ENCODE measurements at regions not wholly inside any gene's neighbourhood (a gene's known extent, or its start where the extent isn't known, plus 50 kb on each side); places are given as distances from the start of the nearest gene placed in this dataset.
"Not testable (repeated sequence)": the region's sequence is repeated elsewhere in the genome, so short reads cannot be mapped to it uniquely, and the experiment has no call there.

DNA sequence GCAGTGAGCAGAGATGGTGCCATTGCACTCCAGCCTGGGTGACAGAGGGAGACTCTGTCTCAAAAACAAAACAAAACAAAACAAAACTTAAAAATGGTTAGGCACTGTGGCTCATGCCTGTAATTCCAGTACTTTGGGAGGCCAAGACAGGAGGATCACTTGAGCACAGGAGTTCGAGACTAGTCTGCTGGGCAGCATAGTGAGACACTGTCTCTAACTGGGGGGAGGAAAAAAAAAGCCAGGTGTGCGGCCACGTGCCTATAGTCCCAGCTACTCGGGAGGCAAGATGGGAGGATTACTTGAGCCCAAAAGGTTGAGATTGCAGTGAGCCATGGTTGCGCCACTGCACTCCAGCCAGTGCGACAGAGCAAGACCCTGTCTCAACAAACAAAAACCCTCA lies 105.5 kb upstream of the TPTE start:
- H3K9me3 Mint-ChIP-seq; H3K36me3 Mint-ChIP-seq (ENCODE audit: low read depth); DNase-seq (ENCODE audit: low spot score); intact Hi-C loops (cut with micrococcal nuclease); H3K4me1 Mint-ChIP-seq (ENCODE audit: low read depth); H3K27me3 Mint-ChIP-seq (ENCODE audit: low read depth); H3K4me3 Mint-ChIP-seq (ENCODE audit: low read depth); H3K27ac Mint-ChIP-seq: not testable (repeated sequence)

DNA sequence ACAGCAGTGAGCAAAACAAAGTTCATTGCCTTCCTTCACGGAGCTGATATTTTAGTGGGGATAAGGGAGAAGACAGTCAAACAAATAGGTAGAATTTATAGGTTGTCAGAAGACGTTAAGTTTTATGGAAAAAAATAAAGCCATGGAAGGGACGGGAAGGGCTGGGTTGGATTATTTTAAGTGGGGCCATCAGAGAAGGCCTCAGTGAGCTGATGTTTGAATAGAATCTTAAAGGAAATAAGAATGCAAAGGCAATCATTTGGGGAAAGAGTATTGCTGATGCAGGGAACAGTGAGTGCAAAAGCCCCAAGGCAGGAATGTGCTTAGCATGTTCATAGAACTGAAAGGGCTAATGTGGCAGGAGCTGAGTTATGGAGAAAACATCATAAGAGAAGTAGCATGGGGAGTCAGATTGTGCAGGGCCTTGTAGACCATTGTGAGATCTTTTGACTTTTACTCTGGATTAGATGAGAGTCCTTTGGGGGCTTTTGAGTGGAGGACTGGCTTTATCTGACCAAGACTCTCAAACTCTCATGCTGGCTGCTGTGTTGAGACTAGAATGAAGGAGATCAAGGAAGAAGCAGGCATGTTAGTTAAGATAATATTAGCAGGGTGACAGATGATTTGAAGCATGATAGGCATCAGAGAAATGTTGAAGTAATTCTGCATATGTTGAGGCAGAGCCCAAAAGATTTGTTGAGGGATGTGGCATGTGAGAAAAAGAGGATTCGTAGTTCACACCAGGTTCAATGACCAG lies 104.5 kb upstream of the TPTE start:
- H3K4me1 Mint-ChIP-seq (ENCODE audit: low read depth); H3K27me3 Mint-ChIP-seq (ENCODE audit: low read depth); intact Hi-C loops (cut with micrococcal nuclease); H3K9me3 Mint-ChIP-seq; H3K4me3 Mint-ChIP-seq (ENCODE audit: low read depth); H3K36me3 Mint-ChIP-seq (ENCODE audit: low read depth); H3K27ac Mint-ChIP-seq; DNase-seq (ENCODE audit: low spot score): not testable (repeated sequence)

- H3K36me3 Mint-ChIP-seq (ENCODE audit: low read depth); H3K27ac Mint-ChIP-seq; DNase-seq (ENCODE audit: low spot score); H3K4me1 Mint-ChIP-seq (ENCODE audit: low read depth); H3K4me3 Mint-ChIP-seq (ENCODE audit: low read depth); H3K9me3 Mint-ChIP-seq; H3K27me3 Mint-ChIP-seq (ENCODE audit: low read depth); intact Hi-C loops (cut with micrococcal nuclease): not testable (repeated sequence)
Observed at GRCh38 chr21:10417551-10418002, 103.8 kb upstream of the TPTE start.

DNA sequence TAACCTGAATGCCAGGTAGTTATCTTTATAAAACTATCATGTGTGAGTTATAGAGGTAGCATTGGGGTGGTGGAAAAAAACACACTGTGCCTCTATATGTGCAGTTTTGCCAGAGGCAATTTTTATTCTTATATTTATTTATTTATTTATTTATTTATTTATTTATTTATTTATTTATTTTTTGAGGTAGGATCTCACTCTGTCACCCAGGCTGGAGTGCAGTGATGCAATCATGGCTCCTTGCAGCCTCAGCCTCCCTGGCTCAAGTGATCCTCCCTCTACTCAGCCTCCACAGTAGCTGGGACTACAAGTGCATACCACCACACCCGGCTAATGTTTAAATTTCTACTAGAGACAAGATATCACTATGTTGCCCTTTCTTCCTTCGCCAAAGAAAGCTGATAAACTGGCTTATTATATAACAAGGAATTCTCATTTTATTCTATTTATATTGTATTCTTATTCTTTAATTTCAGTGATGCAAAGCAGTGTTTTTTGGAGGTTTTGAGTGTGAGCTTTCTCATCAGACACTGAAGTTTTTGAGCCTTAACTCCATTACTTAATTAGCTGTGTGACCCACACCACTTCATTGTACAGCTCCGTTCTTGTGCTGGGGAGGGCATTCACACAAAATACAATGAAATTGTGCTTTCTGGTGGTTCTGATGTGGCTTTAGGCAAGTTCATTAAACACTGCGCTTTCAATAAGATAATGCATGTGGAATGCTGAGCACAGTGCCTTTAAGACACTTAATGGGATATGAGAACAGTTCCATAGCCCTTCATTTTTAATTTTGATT lies 102.9 kb upstream of the TPTE start:
- H3K36me3 Mint-ChIP-seq (ENCODE audit: low read depth); H3K27ac Mint-ChIP-seq; H3K27me3 Mint-ChIP-seq (ENCODE audit: low read depth); H3K4me3 Mint-ChIP-seq (ENCODE audit: low read depth); intact Hi-C loops (cut with micrococcal nuclease); H3K9me3 Mint-ChIP-seq; DNase-seq (ENCODE audit: low spot score); H3K4me1 Mint-ChIP-seq (ENCODE audit: low read depth): not testable (repeated sequence)

DNA sequence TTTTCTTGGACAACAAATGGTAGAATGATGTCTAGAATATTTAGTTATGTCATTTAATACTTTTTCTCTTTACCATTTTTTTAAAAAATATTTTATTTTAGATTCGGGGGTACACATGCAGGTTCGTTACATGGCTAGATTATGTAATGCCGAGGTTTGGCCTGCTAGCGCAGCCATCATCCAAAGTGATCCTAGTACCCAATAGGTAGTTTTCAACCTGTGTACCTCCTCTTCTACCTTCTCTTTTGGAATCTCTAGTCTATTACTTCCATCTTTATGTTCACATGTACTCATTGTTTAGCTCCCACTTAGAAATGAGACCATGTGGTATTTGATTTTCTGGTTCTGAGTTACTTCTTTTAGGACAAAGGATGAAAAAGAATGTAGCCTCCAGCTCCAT lies 100.2 kb upstream of the TPTE start:
- H3K9me3 Mint-ChIP-seq; H3K4me3 Mint-ChIP-seq (ENCODE audit: low read depth); H3K36me3 Mint-ChIP-seq (ENCODE audit: low read depth); H3K4me1 Mint-ChIP-seq (ENCODE audit: low read depth); H3K27me3 Mint-ChIP-seq (ENCODE audit: low read depth); H3K27ac Mint-ChIP-seq; DNase-seq (ENCODE audit: low spot score); intact Hi-C loops (cut with micrococcal nuclease): not testable (repeated sequence)

- H3K4me1 Mint-ChIP-seq (ENCODE audit: low read depth); H3K36me3 Mint-ChIP-seq (ENCODE audit: low read depth); H3K4me3 Mint-ChIP-seq (ENCODE audit: low read depth); intact Hi-C loops (cut with micrococcal nuclease); H3K27me3 Mint-ChIP-seq (ENCODE audit: low read depth); DNase-seq (ENCODE audit: low spot score); H3K9me3 Mint-ChIP-seq; H3K27ac Mint-ChIP-seq: not testable (repeated sequence)
Observed at GRCh38 chr21:10421601-10422000, 99.8 kb upstream of the TPTE start.

- H3K4me1 Mint-ChIP-seq (ENCODE audit: low read depth); H3K36me3 Mint-ChIP-seq (ENCODE audit: low read depth); H3K27me3 Mint-ChIP-seq (ENCODE audit: low read depth); intact Hi-C loops (cut with micrococcal nuclease); H3K4me3 Mint-ChIP-seq (ENCODE audit: low read depth); DNase-seq (ENCODE audit: low spot score); H3K9me3 Mint-ChIP-seq; H3K27ac Mint-ChIP-seq: not testable (repeated sequence)
Observed at GRCh38 chr21:10424097-10424886, 97.1 kb upstream of the TPTE start.

DNA sequence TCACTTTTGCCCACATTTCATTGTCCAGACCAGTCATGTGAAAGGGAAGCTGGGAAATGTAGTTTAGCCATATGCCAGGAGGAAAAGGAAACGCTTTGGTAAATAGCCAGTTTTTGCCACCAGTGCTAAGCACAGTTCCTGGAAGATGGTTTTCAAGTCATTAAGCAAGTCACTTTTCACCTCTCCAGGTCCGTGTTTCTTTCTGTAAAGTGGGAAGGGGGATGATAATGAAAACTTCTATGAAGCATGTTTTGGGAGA lies 96.6 kb upstream of the TPTE start:
- H3K27me3 Mint-ChIP-seq (ENCODE audit: low read depth); H3K4me3 Mint-ChIP-seq (ENCODE audit: low read depth); H3K27ac Mint-ChIP-seq; H3K36me3 Mint-ChIP-seq (ENCODE audit: low read depth); H3K9me3 Mint-ChIP-seq; intact Hi-C loops (cut with micrococcal nuclease); H3K4me1 Mint-ChIP-seq (ENCODE audit: low read depth); DNase-seq (ENCODE audit: low spot score): not testable (repeated sequence)

DNA sequence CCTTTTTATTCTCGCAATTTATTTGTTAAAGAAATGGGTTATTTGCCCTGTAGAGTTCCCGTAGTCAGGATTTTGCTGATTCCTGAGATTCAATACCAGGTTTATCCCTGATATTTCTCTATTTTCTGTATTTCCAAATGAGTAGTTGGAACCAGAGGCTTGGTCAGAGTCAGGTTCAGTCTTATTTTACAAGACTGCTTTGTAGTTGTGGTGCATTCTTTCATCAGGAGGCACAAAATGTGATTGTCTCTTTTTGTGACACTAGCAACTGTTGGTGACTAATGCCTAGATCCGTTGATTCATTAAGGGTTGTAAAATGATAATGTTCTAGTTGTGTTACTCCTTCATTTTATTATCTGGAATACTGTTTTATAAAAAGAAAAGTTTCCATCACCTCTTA lies 95.5 kb upstream of the TPTE start:
- H3K27ac Mint-ChIP-seq, result no peak overlapping the region

GRCh38 chr21:10426812-10427211 lies 94.6 kb upstream of the TPTE start:
- H3K36me3 Mint-ChIP-seq (ENCODE audit: low read depth); H3K4me1 Mint-ChIP-seq (ENCODE audit: low read depth); H3K27ac Mint-ChIP-seq; intact Hi-C loops (cut with micrococcal nuclease); H3K27me3 Mint-ChIP-seq (ENCODE audit: low read depth); H3K4me3 Mint-ChIP-seq (ENCODE audit: low read depth); DNase-seq (ENCODE audit: low spot score); H3K9me3 Mint-ChIP-seq: not testable (repeated sequence)

More for the DNA sequence above, 95.5 kb upstream of the TPTE start:
- Mint-ChIP-seq H3K4me1 (ENCODE audit: low read depth) (no peaks in the 10 kb centered on the region), H3K27me3 (ENCODE audit: low read depth) (no peaks in the 10 kb centered on the region), H3K36me3 (ENCODE audit: low read depth) (no peaks in the 10 kb centered on the region), H3K4me3 (ENCODE audit: low read depth) (no peak overlapping the region), H3K9me3 (no peaks in the 10 kb centered on the region)
- intact Hi-C loops (cut with micrococcal nuclease), result no loop called here
- DNase-seq (ENCODE audit: low spot score), result no peak

DNA sequence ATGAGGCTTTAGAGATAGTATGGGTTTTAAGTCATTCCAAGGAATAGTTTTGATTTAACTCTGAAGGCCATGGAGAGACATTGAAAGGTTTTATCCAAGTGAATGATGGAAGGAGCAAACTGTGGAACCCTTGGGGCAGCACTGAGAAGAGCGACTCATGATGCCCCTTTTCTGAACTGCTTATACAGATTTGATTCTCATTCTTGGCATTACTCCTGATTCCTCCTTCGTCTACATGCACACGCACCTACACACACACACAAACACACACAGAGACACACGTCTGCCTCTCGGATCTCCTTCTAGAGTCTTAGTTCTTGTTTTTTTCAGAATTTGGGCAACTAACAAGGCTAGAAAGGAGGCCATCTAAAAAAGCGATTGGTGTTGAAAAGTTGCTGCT lies 94.1 kb upstream of the TPTE start:
- H3K27me3 Mint-ChIP-seq (ENCODE audit: low read depth); H3K4me1 Mint-ChIP-seq (ENCODE audit: low read depth); H3K27ac Mint-ChIP-seq; H3K9me3 Mint-ChIP-seq; DNase-seq (ENCODE audit: low spot score); H3K36me3 Mint-ChIP-seq (ENCODE audit: low read depth); H3K4me3 Mint-ChIP-seq (ENCODE audit: low read depth); intact Hi-C loops (cut with micrococcal nuclease): not testable (repeated sequence)

DNA sequence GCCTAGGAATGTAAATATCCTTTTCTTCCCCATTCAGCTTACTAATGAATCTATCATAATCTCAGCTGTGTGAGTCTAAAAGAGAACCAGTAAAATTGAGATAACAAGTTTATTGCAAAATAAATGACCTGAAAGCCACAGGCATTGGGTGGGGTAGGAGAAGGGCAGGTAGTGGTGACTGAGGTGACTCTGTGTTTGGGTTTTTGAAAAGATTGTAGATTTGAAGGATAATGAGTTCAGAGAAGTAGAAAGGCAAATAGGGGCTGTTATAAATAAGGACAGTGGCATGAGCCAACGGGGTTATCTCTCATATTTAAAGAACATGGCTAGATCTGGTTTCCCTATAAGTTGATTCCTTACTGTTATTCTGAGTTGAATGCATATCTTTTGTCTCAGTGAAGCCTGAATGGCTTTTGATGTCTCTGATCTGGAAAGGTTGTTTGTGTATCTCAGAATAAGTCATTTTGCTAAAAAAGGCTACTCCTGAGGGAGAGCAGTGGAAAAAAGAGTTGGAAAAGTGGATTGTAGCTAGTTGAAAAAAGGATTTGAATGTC lies 92.3 kb upstream of the TPTE start:
- intact Hi-C loops (cut with micrococcal nuclease); H3K4me1 Mint-ChIP-seq (ENCODE audit: low read depth); H3K27ac Mint-ChIP-seq; DNase-seq (ENCODE audit: low spot score); H3K9me3 Mint-ChIP-seq; H3K4me3 Mint-ChIP-seq (ENCODE audit: low read depth); H3K27me3 Mint-ChIP-seq (ENCODE audit: low read depth); H3K36me3 Mint-ChIP-seq (ENCODE audit: low read depth): not testable (repeated sequence)

GRCh38 chr21:10430005-10430404 lies 91.4 kb upstream of the TPTE start:
- Mint-ChIP-seq H3K36me3 (ENCODE audit: low read depth) (no peaks in the 10 kb centered on the region), H3K9me3 (peaks cover 5% of the 10 kb centered on the region)

More at GRCh38 chr21:10430005-10430404, 91.4 kb upstream of the TPTE start:
- Mint-ChIP-seq H3K4me3 (ENCODE audit: low read depth) (no peak overlapping the region), H3K27me3 (ENCODE audit: low read depth) (no peaks in the 10 kb centered on the region), H3K4me1 (ENCODE audit: low read depth) (no peaks in the 10 kb centered on the region), H3K27ac (no peak overlapping the region)
- DNase-seq (ENCODE audit: low spot score), result no peak
- intact Hi-C loops (cut with micrococcal nuclease), result no loop called here

Measured in activated T-helper 2 cell treated with anti-CD3 and anti-CD28 coated beads, Interferon-gamma antibody, Interleukin-2, Interleukin-4, amounts not matched to agents 10 μg/mL and 5 μg/mL and 100 μg/mL, durations not matched to agents 14 hours and 24 hours and 36 hours (primary cell).